SIG-M5 treated with dmso at 0.1 percent for 504 hours (cell line): ENCODE measurements at regions not wholly inside any gene's neighbourhood (a gene's known extent, or its start where the extent isn't known, plus 50 kb on each side); places are given as distances from the start of the nearest gene placed in this dataset.

Source experiments
- DNase-seq: peaks from one replicate; lab custom pipeline; 2025; ENCODE audit not compliant: unreplicated experiment; lab: John Stamatoyannopoulos, UW

DNA sequence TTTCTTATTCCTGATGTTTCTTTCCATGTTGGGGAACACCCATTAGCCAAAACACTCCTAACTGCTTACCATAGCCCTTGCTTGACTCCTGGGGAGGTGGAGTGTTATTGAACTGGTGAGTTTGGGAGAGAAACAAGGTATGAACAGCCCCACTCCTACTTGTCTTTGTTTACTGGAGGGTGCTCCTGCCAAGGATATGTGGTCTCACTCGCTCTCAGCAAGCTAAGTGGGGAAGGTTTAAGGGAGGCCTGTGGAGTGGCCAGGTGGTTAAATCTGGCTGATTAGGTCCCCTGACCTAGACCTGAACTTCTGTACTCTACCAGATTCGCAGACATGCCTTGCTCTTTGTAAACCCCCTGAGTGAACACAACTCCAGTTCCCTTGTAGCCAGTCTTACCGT lies 300.1 kb downstream of the PTEN start:
- no peak for DNase-seq

DNA sequence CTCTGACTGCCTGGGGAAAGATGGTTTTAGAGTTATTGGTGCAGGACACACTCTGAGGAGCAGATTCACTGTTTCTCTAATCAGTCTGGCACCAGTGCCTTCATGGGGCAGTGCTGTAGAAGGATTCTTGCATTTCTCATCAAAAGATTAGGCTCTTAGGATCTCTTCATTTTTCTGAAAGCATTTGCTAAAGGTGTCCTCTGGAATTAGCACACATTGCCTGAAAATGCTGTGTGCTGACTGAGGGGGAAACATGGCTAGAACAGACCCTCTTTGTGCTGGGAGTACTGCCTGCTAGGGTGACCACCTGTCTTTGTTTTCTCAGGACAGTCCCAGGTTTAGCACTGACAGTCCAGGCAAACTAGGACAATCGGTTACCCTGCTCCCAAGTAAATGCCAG lies 301.0 kb downstream of the PTEN start:
- DNase-seq = no peak

DNA sequence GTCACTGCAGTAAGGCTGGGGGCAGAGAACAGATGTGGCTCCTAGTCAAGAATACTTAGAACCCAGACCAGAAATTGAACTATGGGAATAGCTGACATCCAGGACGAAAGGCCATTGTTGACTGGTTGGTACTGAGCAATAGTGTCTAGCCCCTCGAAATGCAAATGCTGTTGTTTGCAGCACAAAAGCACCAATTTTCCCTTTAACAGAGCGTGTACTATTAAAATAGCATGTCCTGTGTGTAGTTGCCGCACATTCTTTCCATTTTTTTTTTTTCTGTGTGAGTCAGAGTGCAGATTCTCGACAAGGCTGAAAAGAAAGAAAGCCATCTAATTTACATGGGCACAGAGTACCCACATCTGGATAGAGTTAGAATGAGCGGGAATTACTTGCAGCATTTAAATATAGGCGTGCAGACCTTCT lies 302.4 kb downstream of the PTEN start:
- DNase-seq = no peak

DNA sequence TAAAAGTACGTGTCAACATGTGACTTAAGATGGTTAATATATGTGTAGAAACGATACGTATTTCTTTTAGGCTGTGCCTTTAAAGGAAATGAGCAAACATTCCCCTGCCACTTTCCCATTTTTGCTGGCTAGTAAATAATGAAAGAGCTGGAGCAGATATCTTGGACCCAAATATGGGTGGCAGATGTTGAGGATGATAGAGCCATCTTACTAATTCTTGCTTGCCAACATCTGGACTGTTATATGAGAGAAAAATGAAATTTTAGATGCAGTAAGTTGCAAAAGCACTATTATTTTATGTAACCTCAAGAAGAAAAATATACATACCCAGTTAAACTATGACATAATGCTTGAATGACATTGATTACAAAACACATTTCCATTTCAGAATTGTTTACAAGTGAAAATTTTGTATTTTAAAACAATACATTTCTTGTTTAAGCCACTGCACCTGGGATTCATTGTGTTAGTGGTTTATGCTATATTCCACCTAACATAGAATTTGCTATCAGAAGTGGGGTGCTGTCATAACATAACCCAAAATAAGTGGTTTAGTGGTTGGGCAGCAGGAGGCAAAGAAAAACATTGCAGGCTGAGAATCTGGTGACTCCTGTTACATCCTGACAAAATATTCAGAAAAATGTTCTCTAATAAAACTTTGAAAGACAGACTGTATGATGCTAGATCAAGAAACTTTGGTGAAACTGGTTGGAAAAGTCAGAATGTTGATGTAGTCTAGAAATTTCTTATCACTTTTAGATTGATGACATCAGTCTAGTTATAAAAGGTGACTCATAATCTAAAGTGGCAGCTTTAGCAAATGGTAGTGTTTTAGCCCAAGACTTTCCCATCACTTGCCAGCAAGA lies 305.0 kb downstream of the PTEN start:
- no peak for DNase-seq

DNA sequence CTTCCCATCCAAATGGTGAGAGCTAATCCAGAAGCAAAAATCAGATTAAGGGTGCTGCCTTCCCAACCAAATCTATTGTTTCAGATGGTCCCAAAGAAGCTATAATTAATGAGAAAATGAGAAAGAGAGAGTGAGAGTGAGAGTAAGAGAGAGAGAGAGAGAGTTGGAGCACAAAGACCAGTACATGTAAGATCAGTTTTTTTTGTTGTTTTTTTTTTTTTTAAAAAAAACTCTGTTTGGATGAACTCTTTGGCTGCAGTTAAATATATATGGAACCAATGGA lies 305.6 kb downstream of the PTEN start:
- DNase-seq = no peak

DNA sequence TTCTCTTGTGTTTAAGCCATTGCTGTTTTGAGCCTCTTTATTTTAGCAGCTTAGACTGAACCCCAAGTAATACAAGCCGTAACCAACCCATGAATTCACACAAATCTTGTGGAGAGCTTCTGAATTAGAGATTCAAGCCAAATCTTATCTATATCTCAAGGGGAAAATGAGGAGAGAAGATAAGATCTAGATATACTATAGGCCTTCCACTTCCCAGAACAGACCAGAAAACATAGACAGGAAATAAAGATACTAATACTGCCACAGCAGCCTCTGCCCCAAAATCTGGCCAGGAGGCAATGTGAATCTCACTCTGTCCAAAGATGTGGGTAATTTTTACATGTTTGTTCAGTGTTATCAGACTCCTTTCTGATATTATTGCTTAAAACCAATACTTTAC lies 307.2 kb downstream of the PTEN start:
- no peak for DNase-seq

DNA sequence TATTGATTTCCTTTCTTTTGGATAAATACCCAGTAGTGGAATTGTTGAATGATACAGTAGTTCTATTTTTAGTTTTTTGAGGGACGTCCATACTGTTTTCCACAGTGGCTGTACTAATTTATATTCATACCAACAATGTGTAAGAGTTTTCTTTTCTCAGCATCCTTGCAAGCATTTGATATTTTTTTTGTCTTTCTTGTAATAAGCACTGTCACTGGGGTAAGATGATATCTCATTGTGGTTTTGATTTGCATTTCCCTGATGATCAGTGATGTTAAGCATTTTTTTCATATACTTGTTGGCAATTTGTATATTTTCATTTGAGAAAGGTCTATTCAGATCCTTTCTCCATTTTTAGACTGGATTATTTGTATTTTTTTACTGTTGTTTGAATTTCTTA lies 308.7 kb downstream of the PTEN start:
- DNase-seq = no peak

DNA sequence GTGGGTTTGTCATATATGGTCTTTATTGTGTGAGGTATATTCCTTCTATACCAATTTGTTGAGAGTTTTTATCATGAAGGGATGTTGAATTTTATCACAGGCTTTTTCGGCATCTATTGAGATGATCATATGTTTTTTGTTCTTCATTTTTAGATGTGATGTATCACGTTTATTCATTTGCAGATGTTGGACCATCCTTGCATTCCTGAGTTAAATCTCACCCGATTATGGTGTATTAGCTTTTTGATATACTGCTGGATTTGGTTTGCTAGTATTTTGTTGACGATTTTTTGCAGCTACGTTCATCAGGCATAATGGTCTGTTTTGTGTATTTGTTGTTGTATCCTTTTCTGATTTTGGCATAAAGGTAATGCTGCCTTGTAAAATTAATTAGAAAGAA lies 311.0 kb downstream of the PTEN start:
- DNase-seq = no peak

DNA sequence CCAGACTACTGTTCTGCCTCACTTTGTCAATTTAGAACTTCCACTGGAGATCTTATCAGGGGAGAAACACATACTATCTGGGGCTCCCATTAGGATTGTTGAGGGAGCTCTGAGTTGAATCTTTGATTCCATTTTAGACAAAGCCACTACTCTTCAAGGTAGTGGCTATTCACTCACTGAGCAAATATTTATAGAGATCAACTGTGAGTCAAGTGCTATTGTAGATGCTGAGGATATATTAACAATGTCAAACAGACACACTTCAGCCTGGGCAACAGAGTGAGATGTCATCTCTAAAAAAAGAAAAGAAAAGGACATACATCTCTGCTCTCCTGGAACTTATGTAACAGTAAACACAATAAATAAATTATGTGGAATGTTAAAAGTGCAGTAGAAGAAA lies 315.3 kb downstream of the PTEN start:
- no peak for DNase-seq

DNA sequence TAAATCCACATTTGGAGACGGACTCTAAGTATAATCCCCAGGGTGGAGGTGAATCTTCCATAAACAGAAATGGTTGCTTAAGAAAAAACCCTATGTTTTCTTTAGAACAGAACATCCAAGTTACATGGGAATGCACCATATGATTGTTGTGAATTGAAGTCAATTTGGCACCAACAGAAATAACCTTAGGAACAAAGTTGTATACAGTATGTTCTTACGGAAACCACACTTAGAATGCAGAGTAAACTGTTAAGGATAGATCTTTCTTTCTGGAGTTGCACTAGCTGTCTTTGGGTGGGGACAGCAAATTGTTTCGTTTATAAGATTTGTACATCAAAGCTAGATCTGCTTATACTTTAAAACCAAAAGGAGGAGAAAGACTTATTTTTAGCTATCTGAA lies 316.4 kb downstream of the PTEN start:
- no peak for DNase-seq

DNA sequence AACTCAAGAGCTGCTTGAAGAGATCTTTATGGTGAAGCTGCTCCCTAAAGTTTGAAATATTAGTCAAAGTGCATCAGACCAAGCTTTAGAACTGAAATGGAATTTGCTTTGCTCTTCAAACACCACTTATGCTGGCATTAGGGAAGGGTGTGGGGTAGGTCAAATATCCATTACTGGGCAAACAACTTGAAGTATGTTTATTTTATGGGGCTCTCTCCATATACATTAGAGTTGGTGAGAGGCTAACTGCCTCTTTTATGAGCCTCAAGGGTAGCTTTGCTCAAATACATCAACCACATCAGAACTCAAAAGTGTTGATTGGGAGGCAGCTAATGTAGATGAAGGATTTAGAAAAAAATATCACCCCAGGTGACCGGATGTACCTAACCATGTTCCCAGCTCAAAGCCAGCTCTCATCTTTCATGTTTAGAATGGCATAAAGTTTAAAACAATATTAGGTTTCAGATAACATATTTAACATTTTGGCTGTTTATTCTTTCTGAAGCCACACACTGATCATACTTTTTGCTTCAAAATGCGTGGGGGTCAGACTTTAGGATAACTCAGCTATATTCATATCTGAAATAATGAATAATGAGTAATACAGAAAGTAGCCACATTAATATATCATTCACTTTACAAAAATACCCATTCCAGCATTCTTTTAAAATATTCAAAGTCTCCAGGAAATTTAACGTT lies 318.6 kb downstream of the PTEN start:
- DNase-seq = no peak

DNA sequence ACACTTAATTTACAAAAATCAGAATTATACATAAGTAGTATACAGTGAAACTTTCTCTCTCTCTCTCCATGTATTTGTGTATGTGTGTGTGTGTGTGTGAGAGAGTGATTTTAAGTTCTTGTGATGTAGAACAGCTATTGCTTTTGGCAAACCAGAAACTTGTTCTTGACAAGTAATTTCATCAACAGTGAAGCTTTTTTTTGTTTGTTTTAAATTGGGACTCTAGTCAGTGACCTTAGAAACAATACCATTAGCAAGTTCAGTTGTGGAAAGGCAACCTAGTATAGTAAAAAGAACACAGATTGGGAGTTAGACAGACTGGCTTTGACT lies 319.1 kb downstream of the PTEN start:
- no peak for DNase-seq

DNA sequence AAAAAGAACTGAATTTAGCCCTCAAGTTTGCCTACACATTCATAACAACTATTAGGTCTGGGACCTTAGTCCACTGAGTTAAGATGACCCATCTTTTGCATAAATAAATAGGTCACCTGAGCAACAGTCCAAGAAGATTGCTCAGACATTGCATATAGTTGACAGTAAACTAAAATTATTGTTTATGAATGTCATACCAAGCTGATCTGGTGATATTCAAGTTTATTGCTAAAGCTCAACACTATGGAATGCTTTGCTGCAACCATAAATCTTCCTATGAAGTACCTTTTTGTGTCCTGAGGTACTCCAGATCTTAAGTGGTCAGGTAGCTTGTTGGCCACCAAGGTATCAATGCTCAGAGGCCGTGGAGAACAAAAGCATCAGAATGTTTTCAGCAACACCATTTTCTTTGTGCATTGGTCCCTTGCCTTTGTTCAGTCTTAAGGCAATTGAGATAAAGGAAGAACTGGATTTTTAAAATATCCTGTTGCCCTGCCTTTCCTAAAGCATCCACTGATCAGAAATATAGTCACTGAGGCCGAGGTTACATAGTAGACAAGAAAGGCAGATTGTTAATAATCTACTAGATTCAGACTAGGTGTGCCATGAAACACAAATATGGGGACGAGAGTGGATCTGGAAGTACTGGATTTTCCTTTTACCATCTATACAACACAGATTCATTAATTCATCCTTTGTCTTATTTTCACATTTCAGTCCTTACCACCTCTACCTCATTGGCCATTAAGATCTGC lies 321.3 kb downstream of the PTEN start:
- DNase-seq = no peak

DNA sequence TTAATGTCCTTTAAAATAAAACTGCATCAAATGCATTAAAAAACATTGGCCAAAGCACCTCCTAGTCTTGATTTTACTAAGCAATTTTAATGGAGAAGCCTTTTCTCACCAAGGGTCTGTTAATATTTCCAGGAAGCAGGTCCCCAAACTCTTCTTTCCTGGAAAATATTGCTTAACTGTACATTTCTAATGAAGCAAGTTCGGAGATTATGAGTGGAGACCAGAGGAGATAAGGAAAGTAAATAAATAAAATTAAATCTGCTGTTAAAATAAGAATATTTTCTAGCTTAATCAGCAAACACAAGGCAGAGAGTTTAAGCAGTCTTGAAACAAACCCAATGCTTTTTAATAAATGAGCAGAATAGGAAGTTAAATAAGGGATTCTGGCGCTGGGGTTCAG lies 322.4 kb downstream of the PTEN start:
- no peak for DNase-seq

DNA sequence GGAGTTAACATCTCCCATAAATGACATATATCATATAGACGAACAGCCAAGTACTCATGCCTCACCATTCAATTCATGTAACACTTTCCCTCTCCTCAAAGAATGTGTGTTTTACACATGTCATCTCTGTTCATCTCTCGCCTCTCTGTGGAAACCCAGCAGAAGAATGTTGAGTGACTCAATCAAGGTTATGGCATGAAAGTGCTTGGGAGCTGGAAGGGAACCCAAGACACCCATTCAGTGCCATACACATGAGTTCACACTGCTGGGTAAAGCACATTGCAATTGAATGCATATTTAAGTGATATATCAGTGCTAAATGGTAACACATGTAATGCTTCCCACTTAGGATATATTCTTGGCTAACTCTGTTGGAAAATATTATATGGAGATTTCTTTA lies 322.9 kb downstream of the PTEN start:
- no peak for DNase-seq

DNA sequence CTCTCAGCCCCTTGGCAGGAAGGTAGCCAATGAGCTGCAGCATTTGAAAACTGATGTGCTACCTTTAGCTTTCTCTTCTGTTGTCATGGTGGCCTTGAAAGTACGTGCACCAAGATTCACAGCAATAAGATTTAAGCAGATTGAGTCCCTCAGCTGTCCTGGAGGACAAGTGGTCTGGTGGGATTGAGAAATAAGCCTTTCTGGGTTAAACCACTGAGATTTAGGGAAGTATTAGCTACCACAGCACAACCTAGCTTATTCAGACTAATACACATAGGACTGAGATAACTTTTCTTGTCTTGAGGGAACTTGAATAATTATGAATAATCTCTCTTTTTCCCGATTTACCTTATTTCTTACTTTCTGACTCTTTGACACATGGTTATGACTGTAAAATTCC lies 324.0 kb downstream of the PTEN start:
- peak; percentile 49 for DNase-seq

DNA sequence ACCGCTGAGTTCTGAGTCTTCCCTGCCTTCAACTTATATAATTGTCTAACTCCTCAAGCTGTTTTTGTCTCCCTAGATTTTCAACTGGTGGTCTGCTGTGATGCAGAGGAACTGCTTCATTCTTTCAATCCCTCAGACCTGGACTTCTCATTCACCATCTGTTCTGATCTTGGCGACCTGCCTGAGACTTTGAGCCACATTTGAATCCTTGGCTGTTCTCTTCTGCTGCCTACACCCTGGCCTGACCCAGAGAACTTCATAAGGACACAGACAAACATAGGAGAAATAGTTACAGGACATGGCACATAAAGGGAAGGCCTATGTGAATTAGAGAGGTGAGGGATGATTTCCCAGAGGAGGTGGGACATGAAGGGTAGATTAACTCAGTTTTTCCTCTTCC lies 326.7 kb downstream of the PTEN start:
- DNase-seq = no peak

DNA sequence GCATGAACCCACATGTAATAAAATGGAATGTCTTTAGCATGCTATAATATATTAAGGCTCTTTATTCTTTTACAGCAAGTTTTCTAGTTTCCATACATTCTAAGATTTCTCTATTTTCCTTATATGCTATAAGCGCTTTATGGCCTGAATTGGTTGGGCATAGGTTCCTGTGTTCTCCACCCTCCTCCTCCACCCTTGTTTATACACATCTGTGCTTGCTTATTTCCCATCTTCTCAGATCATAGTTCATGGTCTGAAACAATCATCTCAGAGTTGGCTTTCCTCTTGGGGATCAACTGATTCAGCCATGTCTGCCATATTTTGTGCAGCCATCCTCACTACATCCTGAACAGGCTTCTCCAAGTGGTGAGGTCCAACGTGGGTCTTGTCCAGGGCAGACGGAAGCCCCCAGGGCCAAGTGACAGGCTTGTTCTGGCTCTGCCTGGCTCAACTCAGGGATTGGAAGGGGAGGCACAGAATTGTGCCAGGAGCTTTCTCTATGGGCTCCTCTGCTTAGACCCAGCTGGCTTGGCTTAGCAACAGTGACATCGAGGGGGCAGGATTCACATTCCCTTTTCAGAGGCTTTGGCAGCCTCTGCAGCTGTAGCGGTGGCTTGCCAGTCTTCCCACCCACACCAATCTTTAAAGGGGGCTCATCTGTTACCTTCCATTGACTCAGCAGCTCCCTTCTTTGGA lies 327.3 kb downstream of the PTEN start:
- no peak for DNase-seq

DNA sequence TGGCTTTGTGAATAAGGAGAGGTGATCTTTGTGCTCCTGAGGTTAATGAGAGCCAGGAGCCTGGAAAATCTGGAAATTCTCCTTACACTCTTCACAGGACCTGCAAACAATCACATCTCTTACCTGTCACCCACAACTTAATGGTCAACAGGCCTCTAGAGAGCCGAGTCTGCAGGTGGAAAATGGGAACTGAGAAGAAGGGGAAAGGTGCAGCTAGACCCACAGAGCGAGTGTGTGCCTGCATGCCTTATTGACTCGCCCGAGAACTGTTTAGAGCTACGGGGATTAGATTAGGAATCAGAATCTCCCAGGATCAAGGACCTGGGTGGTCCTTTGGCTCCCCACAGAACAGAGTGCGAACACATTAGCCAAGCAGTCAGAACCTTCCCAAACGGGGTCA lies 329.6 kb downstream of the PTEN start:
- no peak for DNase-seq

DNA sequence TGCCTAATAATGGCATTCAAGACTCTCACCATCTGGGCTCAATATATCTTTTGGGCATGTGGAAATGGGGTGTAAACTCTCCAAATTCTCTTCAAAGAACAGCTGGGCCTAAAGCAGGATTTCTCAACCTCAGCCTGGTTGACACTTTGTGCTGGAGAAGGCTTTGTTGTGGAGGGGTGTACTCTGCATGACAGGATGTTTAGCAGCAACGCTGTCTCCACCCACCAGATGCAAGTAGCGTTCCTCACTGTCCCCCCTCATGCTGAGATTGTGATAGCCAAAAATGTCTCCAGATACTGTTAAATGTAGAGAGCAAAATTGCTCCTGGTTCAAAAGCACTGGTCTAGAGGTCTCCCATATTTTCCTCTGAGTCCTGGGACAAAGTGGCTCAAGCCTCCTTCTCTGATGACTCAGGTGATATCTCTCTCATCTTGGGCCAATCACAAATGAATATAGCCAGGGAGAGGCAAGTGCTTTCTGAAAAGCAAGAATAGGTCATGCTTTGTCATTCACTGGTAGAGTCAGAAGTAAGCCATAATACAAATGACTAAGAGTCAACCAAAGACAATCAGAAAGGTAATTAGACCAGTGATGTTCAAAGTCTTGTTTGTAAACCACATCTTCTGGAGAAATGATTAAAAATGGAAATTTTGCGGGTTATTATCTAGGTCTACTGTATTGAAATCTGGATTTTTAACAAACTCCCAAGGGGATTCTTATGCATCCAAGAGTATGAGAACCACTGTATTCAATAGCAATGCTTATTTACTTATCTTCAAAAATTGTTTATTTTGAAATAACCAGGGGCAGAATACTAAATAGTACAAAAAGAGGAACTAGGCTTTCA lies 330.8 kb downstream of the PTEN start:
- no peak for DNase-seq

DNA sequence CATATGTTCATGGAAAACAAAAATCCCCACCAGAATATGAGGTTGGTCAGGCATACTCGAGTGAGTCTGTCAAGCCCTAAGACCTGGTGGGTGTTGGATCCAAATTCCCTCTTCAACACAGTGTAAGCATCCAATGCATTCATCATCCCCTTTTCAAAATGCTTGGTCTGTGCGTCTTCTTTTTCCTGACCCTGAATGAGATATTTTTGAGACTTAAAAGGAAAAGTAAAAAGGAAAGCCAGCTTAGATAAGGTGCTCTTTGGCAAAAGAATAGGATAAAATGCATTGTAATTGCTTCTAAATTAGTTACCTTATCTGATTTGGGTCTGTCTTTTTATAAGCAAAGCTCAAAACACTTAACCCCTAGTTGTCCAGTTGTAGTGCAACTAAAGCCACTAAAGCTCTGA lies 331.5 kb downstream of the PTEN start:
- no peak for DNase-seq
